GM18507 (cell line): ENCODE measurements at regions not wholly inside any gene's neighbourhood (a gene's known extent, or its start where the extent isn't known, plus 50 kb on each side); places are given as distances from the start of the nearest gene placed in this dataset.

Experiments used
- DNase-seq: peaks from one replicate; pipeline ENCODE4 v3.0.0; 2011; ENCODE audit warnings: low read depth; ENCODE audit not compliant: insufficient read length; ENCODE audit errors: extremely low spot score
- FAIRE-seq: peaks from 2 replicates; lab custom pipeline; 2011; peaks lifted over from hg19 to GRCh38; lab: Jason Lieb, UNC

DNA sequence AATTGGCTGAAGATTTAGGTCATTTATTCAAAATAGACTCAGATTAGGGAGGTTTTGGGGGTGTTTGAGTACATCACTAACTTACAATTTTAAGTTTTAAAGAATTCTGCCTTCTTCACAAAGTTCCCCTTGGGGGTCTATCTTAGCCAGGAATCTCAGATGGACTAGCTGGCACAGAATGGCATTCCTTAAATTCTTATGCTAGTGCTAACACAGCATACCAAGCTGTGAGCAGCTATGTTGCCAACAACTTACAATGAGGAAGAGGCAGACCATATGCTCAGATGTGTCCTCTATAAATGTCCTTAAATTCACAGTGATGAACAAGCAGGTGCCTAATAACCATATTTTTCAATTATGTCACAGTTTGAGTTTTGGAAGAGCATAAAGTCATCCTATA is 60.9 kb upstream of the NPHP3 start:
- no peak for DNase-seq

DNA sequence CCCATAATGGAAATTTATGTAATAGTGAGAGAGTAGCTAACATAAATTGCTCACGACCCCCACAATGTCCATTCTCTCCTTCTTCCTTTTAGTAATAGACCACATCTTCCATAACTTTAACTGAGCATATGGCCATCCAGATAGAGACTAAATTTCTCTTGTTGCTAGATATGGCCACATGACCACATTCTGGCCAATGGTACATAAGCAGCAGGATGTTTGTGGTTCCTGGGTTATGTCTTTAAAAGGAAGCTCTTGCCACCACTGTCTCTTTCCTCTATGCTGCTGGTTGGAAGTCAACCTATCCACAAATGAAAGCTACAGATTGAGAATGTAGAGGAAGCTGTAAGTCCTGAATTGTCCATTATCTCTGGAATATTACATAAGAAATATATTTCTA is 59.7 kb upstream of the NPHP3 start:
- FAIRE-seq, result no peak
- DNase-seq, result no peak

More for the DNA sequence above, 60.9 kb upstream of the NPHP3 start:
- no peak for FAIRE-seq

DNA sequence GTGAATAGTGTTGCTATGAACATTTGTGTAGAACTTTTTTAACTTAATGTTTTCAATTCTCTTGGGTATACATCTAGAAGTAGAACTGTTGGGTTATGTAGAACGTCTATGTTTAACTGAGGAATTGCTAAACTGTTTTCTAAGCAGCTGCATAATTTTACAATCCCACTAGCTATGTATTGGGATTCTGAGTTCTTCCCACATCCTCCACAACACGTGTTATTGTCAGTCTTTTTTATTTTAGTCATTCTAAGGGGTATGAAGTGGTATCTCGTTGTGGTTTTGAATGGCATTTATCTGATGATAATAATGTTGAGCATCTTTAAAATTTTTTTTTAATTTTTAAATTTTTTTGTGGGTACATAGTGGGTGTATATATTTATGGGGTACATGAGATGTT is 55.0 kb upstream of the NPHP3 start:
- DNase-seq (no peak), FAIRE-seq (no peak)

DNA sequence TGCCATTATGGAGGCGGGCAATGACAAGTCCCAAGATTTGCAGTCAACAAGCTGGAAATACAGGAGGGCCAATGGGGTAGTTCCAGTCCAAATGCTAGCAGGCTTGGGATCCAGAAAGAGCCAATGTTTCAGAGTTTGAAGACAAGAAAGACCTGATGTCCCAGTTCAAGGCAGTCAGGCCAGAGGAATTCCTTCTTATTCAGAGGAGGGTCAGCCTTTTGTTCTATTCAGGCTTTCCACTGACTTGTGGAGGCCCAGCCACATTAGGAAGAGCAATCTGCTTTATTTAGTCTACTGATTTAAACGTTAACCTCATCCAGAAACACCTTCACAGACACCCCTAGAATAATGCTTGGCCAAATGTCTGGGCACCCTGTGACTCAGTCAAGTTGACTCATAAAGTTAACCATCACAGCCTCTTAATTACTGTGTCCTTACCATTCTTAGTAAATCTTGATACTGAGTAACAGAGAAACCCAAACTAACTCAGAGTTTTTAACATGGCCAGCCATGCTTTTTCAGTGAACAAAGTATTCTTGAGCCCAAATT is 50.9 kb upstream of the NPHP3 start:
- FAIRE-seq (no peak), DNase-seq (no peak)

DNA sequence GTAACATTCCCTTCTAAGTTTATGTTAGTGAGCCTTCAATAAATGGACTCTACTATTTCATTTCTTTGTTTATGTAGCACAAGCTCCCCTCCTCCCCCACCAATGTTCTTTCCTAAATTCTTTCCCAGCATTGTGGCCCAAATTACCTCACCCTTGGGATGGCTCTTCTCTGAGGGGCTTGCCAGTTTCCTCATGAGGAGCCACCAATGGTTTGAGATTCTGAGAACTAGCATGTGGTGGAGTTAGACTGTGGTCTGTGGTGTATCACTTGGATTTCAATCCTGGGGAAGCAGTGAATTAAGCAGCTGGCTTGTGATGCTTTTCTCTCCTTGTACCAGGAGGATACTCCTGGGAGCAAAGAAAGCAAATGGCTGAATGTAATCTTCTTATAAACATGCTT is 50.0 kb upstream of the NPHP3 start:
- no peak for DNase-seq
- no peak for FAIRE-seq
